ENCODE measurements at regions not wholly inside any gene's neighbourhood (a gene's known extent, or its start where the extent isn't known, plus 50 kb on each side); places are given as distances from the start of the nearest gene placed in this dataset.

DNA sequence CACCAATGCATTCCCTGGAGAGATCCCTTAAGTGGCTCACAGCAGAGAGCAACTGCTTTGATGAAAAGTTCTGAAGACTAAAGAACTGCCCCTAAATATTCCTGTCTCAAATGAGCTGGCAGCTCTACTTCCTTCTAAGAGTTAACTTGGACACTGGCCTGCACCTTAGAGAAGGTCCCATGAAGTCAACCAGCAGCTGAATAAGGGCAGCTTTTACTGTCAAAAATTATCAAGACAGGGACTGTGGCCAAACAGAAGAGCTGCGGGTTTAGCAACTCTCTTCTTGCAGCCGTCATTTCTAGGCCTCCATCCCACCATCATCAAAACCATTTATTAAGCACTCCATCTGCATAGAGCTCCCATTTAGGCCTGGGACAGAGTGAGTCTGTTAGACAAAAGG is 491.1 kb upstream of the TSHZ3 start:
- TF ChIP-seq, protein P1, sequence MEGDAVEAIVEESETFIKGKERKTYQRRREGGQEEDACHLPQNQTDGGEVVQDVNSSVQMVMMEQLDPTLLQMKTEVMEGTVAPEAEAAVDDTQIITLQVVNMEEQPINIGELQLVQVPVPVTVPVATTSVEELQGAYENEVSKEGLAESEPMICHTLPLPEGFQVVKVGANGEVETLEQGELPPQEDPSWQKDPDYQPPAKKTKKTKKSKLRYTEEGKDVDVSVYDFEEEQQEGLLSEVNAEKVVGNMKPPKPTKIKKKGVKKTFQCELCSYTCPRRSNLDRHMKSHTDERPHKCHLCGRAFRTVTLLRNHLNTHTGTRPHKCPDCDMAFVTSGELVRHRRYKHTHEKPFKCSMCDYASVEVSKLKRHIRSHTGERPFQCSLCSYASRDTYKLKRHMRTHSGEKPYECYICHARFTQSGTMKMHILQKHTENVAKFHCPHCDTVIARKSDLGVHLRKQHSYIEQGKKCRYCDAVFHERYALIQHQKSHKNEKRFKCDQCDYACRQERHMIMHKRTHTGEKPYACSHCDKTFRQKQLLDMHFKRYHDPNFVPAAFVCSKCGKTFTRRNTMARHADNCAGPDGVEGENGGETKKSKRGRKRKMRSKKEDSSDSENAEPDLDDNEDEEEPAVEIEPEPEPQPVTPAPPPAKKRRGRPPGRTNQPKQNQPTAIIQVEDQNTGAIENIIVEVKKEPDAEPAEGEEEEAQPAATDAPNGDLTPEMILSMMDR (IDR thresholded peaks at IDR 0.05; ENCODE audit: low read depth, low read length, missing input control), result no peak
- TF ChIP-seq FOXA1 (IDR thresholded peaks at IDR 0.05) (no peak), YY1 (IDR thresholded peaks at IDR 0.05) (no peak), TAF1 (conservative IDR thresholded peaks at IDR 0.05) (no peak), RAD21 (IDR thresholded peaks at IDR 0.05) (no peak)
- TF ChIP-seq, protein P2, sequence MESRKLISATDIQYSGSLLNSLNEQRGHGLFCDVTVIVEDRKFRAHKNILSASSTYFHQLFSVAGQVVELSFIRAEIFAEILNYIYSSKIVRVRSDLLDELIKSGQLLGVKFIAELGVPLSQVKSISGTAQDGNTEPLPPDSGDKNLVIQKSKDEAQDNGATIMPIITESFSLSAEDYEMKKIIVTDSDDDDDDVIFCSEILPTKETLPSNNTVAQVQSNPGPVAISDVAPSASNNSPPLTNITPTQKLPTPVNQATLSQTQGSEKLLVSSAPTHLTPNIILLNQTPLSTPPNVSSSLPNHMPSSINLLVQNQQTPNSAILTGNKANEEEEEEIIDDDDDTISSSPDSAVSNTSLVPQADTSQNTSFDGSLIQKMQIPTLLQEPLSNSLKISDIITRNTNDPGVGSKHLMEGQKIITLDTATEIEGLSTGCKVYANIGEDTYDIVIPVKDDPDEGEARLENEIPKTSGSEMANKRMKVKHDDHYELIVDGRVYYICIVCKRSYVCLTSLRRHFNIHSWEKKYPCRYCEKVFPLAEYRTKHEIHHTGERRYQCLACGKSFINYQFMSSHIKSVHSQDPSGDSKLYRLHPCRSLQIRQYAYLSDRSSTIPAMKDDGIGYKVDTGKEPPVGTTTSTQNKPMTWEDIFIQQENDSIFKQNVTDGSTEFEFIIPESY (IDR thresholded peaks at IDR 0.05), result no peak
